Erythroblast (primary cell): ENCODE measurements at regions not wholly inside any gene's neighbourhood (a gene's known extent, or its start where the extent isn't known, plus 50 kb on each side); places are given as distances from the start of the nearest gene placed in this dataset.

ENCODE experiments used
- GATA1 ChIP-seq: IDR thresholded peaks from 2 replicates; pipeline ENCODE4 v1.6.1; 2011; ENCODE audit warnings: low read depth, mild to moderate bottlenecking, control low read depth, low read length, moderate library complexity
- POLR2A ChIP-seq: IDR thresholded peaks from 2 replicates; pipeline ENCODE4 v1.6.1; 2011; ENCODE audit warnings: mild to moderate bottlenecking, low read length

- TF ChIP-seq POLR2A (no peak), GATA1 (no peak)
Measured at GRCh38 chr6:23262864-23263263, 693.5 kb downstream of the HDGFL1 start.
